Naive thymus-derived CD8-positive, alpha-beta T cell (primary cell): ENCODE measurements at regions not wholly inside any gene's neighbourhood (a gene's known extent, or its start where the extent isn't known, plus 50 kb on each side); places are given as distances from the start of the nearest gene placed in this dataset.
A peak's percentile ranks its signal among the peaks of the same experiment; 100 is the strongest.

Experiments used
- ATAC-seq, 2 donors: fragments of 150-1000 bp; cut with Tn5 transposase in 1 of 2; sonication (Bioruptor Pico), chemical (Tn5 transposase) in 1 of 2; 1 replicate in 1 of 2; 2 replicates in 1 of 2; pipeline ENCODE4 v1.10.0; 2021; ENCODE audit warnings: mild to moderate bottlenecking in 2 of 2, moderate library complexity in 2 of 2
- POLR2A ChIA-PET: fragments of 350-600 bp; sonication (Branson Sonifier 250); formaldehyde crosslinking; loops from one replicate; lab custom pipeline; 2021; ENCODE audit warnings: antibody characterized with exemption; lab: Charles Lee
- DNase-seq, 10 donors: peaks; one replicate each; pipeline versions ENCODE4 v3.0.0 to v3.0.0-alpha.2; 2020 to 2022
- H3K27ac Mint-ChIP-seq, 10 donors: one replicate each; pipeline ENCODE4 v1.8.0; 2020 to 2022; ENCODE audit warnings: mild to moderate bottlenecking in 10 of 10, mixed read lengths in 10 of 10, moderate library complexity in 4 of 10, inconsistent platforms in 1 of 10
- H3K27me3 Mint-ChIP-seq, 5 donors: one replicate each; pipeline ENCODE4 v1.8.0; 2021 to 2022; ENCODE audit warnings: mixed read lengths in 5 of 5
- H3K36me3 Mint-ChIP-seq, 3 donors: one replicate each; pipeline ENCODE4 v1.8.0; 2020 to 2022; ENCODE audit warnings: mixed read lengths in 3 of 3, mild to moderate bottlenecking in 2 of 3, inconsistent platforms in 1 of 3
- H3K4me1 Mint-ChIP-seq, 4 donors: one replicate each; pipeline ENCODE4 v1.8.0; 2021 to 2022; ENCODE audit warnings: mixed read lengths in 4 of 4
- H3K4me3 Mint-ChIP-seq, 10 donors: one replicate each; pipeline ENCODE4 v1.8.0; 2020 to 2022; ENCODE audit warnings: mild to moderate bottlenecking in 10 of 10, mixed read lengths in 10 of 10, moderate library complexity in 6 of 10, inconsistent platforms in 1 of 10
- H3K9me3 Mint-ChIP-seq, 9 donors: one replicate each; pipeline ENCODE4 v1.8.0; 2020 to 2022; ENCODE audit warnings: mixed read lengths in 9 of 9, mild to moderate bottlenecking in 3 of 9, inconsistent platforms in 1 of 9, moderate library complexity in 1 of 9

- POLR2A ChIA-PET = no interaction called here
- no peak for ATAC-seq
- H3K9me3 Mint-ChIP-seq = peaks cover 0 to 6% (median 0%) of the 10 kb centered on the region in 9 donors
- no peak overlapping the region for H3K4me3 Mint-ChIP-seq
- H3K36me3 Mint-ChIP-seq = no peaks in the 10 kb centered on the region
- H3K27me3 Mint-ChIP-seq = no peaks in the 10 kb centered on the region
- H3K4me1 Mint-ChIP-seq = no peaks in the 10 kb centered on the region
- H3K27ac Mint-ChIP-seq = no peak overlapping the region
- no peak for DNase-seq
Observed at GRCh38 chr2:150019063-150019462, 431.5 kb upstream of the MMADHC start.

- no peak for ATAC-seq
- no peak for DNase-seq
- H3K4me1 Mint-ChIP-seq = no peaks in the 10 kb centered on the region
- H3K27me3 Mint-ChIP-seq = no peaks in the 10 kb centered on the region
- POLR2A ChIA-PET = no interaction called here
- H3K27ac Mint-ChIP-seq = no peak overlapping the region
- no peak overlapping the region for H3K4me3 Mint-ChIP-seq
- no peaks in the 10 kb centered on the region for H3K36me3 Mint-ChIP-seq
- peaks cover 0 to 7% (median 0%) of the 10 kb centered on the region in 9 donors for H3K9me3 Mint-ChIP-seq
Observed at GRCh38 chr2:150012986-150013385, 425.4 kb upstream of the MMADHC start.

- DNase-seq = no peak
- H3K9me3 Mint-ChIP-seq = peaks cover 0 to 3% (median 0%) of the 10 kb centered on the region in 9 donors
- H3K27ac Mint-ChIP-seq = no peak overlapping the region
- H3K4me1 Mint-ChIP-seq = no peaks in the 10 kb centered on the region
- no peak for ATAC-seq
- H3K27me3 Mint-ChIP-seq = no peaks in the 10 kb centered on the region
- no peaks in the 10 kb centered on the region for H3K36me3 Mint-ChIP-seq
- no peak overlapping the region for H3K4me3 Mint-ChIP-seq
- POLR2A ChIA-PET = no interaction called here
Observed at GRCh38 chr2:150011161-150011730, 423.7 kb upstream of the MMADHC start.

DNA sequence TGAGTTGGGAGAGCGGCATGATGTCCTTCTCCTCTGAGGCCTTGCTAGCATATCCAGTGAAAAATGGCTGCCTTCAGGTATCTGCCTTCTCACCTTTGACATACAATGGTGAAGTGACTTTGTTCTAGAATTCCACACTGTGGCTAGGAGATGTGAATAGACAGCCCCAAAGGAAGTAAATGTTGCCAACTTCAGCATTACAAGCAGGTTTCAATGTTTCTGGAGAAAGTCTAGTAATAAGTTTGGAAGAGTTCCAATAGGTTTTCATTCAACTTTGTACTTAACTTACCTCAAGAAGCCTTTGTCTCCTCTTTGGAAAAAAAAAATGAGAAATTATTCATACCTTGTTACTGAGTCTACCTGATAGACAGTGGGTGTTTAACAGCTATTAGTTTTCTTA lies 421.3 kb upstream of the MMADHC start:
- Mint-ChIP-seq H3K36me3 (no peaks in the 10 kb centered on the region), H3K27ac (no peak overlapping the region), H3K27me3 (no peaks in the 10 kb centered on the region), H3K4me1 (no peaks in the 10 kb centered on the region), H3K9me3 (peaks cover 0 to 3% (median 0%) of the 10 kb centered on the region in 9 donors), H3K4me3 (no peak overlapping the region)
- ATAC-seq (no peak), DNase-seq (no peak)
- POLR2A ChIA-PET = no interaction called here

- no peaks in the 10 kb centered on the region for H3K4me1 Mint-ChIP-seq
- no peak overlapping the region for H3K4me3 Mint-ChIP-seq
- POLR2A ChIA-PET = no interaction called here
- H3K27me3 Mint-ChIP-seq = no peaks in the 10 kb centered on the region
- ATAC-seq (no peak), DNase-seq (no peak)
- peaks cover 0 to 3% (median 0%) of the 10 kb centered on the region in 9 donors for H3K9me3 Mint-ChIP-seq
- no peaks in the 10 kb centered on the region for H3K36me3 Mint-ChIP-seq
- H3K27ac Mint-ChIP-seq = no peak overlapping the region
Observed at GRCh38 chr2:150007815-150008430, 420.3 kb upstream of the MMADHC start.

GRCh38 chr2:150006591-150006990 lies 419.0 kb upstream of the MMADHC start:
- H3K36me3 Mint-ChIP-seq = no peaks in the 10 kb centered on the region
- ATAC-seq (no peak), DNase-seq (no peak)
- no peak overlapping the region for H3K27ac Mint-ChIP-seq
- no peaks in the 10 kb centered on the region for H3K4me1 Mint-ChIP-seq
- POLR2A ChIA-PET = no interaction called here
- peaks cover 0 to 3% (median 0%) of the 10 kb centered on the region in 9 donors for H3K9me3 Mint-ChIP-seq
- no peaks in the 10 kb centered on the region for H3K27me3 Mint-ChIP-seq
- H3K4me3 Mint-ChIP-seq = no peak overlapping the region

GRCh38 chr2:150003544-150003943 lies 416.0 kb upstream of the MMADHC start:
- ATAC-seq (no peak), DNase-seq (no peak)
- no peak overlapping the region for H3K4me3 Mint-ChIP-seq
- no peaks in the 10 kb centered on the region for H3K4me1 Mint-ChIP-seq
- no peaks in the 10 kb centered on the region for H3K27me3 Mint-ChIP-seq
- H3K9me3 Mint-ChIP-seq = peaks cover 0 to 8% (median 0%) of the 10 kb centered on the region in 9 donors
- POLR2A ChIA-PET = no interaction called here
- H3K27ac Mint-ChIP-seq = no peak overlapping the region
- no peaks in the 10 kb centered on the region for H3K36me3 Mint-ChIP-seq

GRCh38 chr2:150001788-150002187 lies 414.2 kb upstream of the MMADHC start:
- Mint-ChIP-seq H3K4me3 (no peak overlapping the region), H3K36me3 (no peaks in the 10 kb centered on the region), H3K9me3 (peaks cover 0 to 14% (median 0%) of the 10 kb centered on the region in 9 donors), H3K27me3 (no peaks in the 10 kb centered on the region), H3K27ac (no peak overlapping the region), H3K4me1 (no peaks in the 10 kb centered on the region)
- no peak for ATAC-seq
- POLR2A ChIA-PET = no interaction called here
- no peak for DNase-seq

DNA sequence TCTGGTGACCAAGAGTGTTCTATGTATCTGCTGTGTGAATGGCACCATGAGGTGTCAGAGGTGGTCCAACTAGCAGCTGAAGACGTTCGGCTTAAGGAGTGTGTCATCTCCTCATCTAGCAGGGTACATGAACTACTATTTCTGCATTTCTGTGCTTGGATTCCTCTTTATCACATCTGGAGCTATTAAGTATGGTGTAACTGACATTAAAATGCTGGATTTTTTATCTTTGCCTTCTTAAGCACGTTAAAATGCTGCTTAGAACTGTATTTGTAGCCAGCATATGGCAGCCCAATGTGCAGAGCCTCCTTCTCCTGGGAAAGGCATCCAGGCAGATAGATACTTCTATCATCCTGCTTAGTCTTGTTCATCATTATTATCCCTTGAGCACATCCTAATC lies 409.3 kb upstream of the MMADHC start:
- POLR2A ChIA-PET = no interaction called here
- Mint-ChIP-seq H3K36me3 (peaks cover 0 to 4% (median 0%) of the 10 kb centered on the region in 3 donors), H3K4me1 (no peaks in the 10 kb centered on the region), H3K27me3 (peaks cover 0 to 1% (median 0%) of the 10 kb centered on the region in 5 donors), H3K9me3 (peaks cover 0 to 33% (median 2%) of the 10 kb centered on the region in 9 donors), H3K4me3 (no peak overlapping the region), H3K27ac (no peak overlapping the region)
- ATAC-seq (no peak), DNase-seq (no peak)

- Mint-ChIP-seq H3K36me3 (peaks cover 0 to 4% (median 0%) of the 10 kb centered on the region in 3 donors), H3K4me1 (no peaks in the 10 kb centered on the region), H3K27ac (no peak overlapping the region), H3K27me3 (peaks cover 0 to 1% (median 0%) of the 10 kb centered on the region in 5 donors), H3K4me3 (no peak overlapping the region), H3K9me3 (peaks cover 0 to 33% (median 2%) of the 10 kb centered on the region in 9 donors)
- ATAC-seq (no peak), DNase-seq (no peak)
- POLR2A ChIA-PET = no interaction called here
Observed at GRCh38 chr2:149994057-149994728, 406.6 kb upstream of the MMADHC start.

- peaks cover 0 to 4% (median 0%) of the 10 kb centered on the region in 3 donors for H3K36me3 Mint-ChIP-seq
- peaks cover 0 to 33% (median 2%) of the 10 kb centered on the region in 9 donors for H3K9me3 Mint-ChIP-seq
- DNase-seq (no peak), ATAC-seq (no peak)
- peaks cover 0 to 1% (median 0%) of the 10 kb centered on the region in 5 donors for H3K27me3 Mint-ChIP-seq
- POLR2A ChIA-PET = no interaction called here
- H3K4me3 Mint-ChIP-seq = no peak overlapping the region
- H3K27ac Mint-ChIP-seq = peak overlapping the region in 1 of 10 donors; percentile 57
- H3K4me1 Mint-ChIP-seq = no peaks in the 10 kb centered on the region
Observed at GRCh38 chr2:149993316-149993715, 405.7 kb upstream of the MMADHC start.

DNA sequence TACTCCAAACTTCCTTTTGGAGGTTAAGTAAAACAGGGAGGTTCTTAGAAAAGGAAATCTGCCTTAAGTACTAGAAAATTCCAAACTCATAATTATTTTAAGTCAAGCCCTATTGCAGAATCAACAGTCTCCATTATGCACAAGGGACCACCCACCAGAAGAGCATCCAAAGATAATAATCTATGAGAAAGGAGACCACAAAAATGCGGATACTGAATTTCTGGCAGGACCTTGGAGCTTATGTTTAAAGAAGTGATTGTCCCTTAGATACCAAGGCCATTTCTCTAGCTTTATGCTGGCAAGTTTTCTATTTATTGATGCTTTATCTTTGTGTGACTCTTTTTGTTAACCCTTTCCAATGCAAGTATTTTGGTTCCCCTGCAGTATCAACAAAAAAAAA lies 404.0 kb upstream of the MMADHC start:
- ATAC-seq = no peak
- POLR2A ChIA-PET = no interaction called here
- H3K4me1 Mint-ChIP-seq = no peaks in the 10 kb centered on the region
- DNase-seq = no peak
- H3K36me3 Mint-ChIP-seq = peaks cover 0 to 4% (median 0%) of the 10 kb centered on the region in 3 donors
- H3K27ac Mint-ChIP-seq = no peak overlapping the region
- no peak overlapping the region for H3K4me3 Mint-ChIP-seq
- peaks cover 0 to 28% (median 0%) of the 10 kb centered on the region in 9 donors for H3K9me3 Mint-ChIP-seq
- peaks cover 0 to 1% (median 0%) of the 10 kb centered on the region in 5 donors for H3K27me3 Mint-ChIP-seq

DNA sequence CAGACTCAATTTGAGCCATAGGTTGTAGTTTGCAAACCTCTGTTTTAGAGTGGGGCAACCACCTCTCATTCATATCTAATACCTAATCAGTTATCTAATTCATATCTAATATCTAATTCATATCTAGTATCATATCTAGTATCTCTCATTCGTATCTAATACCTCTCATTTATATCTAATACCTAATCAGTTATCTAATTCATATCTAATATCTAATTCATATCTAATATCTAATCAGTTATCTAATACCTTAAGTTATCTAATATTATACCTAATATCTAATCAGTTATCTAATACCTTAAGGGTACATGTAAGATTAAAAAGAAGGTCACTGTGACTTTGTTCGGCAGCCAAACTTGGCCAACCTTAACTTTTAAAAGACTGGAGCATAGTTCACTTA lies 403.4 kb upstream of the MMADHC start:
- POLR2A ChIA-PET = no interaction called here
- no peaks in the 10 kb centered on the region for H3K4me1 Mint-ChIP-seq
- peaks cover 0 to 4% (median 0%) of the 10 kb centered on the region in 3 donors for H3K36me3 Mint-ChIP-seq
- no peak overlapping the region for H3K27ac Mint-ChIP-seq
- H3K9me3 Mint-ChIP-seq = peaks cover 0 to 25% (median 0%) of the 10 kb centered on the region in 9 donors
- no peak for ATAC-seq
- H3K27me3 Mint-ChIP-seq = peaks cover 0 to 1% (median 0%) of the 10 kb centered on the region in 5 donors
- DNase-seq = no peak
- H3K4me3 Mint-ChIP-seq = no peak overlapping the region
